ENCODE measurements at regions not wholly inside any gene's neighbourhood (a gene's known extent, or its start where the extent isn't known, plus 50 kb on each side); places are given as distances from the start of the nearest gene placed in this dataset.

DNA sequence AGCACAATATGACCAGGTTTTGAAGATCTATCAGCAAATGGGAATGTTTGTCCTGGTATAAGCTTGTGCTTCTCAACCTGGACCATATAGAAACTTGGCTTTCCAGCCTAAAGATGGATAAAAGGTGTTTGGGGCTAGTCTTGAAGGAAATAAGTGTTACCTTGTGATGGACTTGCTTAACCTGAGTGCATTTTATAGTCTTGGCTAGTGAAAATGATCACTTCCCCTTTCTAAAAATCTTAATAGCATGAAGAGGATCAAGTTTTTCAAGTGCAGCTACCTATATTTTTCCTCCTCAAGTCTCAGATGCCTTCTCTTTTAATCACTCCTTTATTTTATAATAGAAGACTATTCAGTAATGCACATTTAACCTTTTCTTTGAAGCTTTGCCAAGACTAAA, 919.8 kb upstream of the SLITRK1 start:
- no peak for TF ChIP-seq EZH2 (IDR thresholded peaks at IDR 0.05; ENCODE audit: low read length, missing control alignments)
- TF ChIP-seq CTCF (conservative IDR thresholded peaks at IDR 0.05 in 1 of 2, IDR thresholded peaks at IDR 0.05 in 1 of 2; ENCODE audit: low read depth in 1 of 2, low read length in 2 of 2): no peak
